WERI-Rb-1 (cell line): ENCODE measurements at regions not wholly inside any gene's neighbourhood (a gene's known extent, or its start where the extent isn't known, plus 50 kb on each side); places are given as distances from the start of the nearest gene placed in this dataset.
A peak's percentile ranks its signal among the peaks of the same experiment; 100 is the strongest.
"Not testable (repeated sequence)": the region's sequence is repeated elsewhere in the genome, so short reads cannot be mapped to it uniquely, and the experiment has no call there.

Experiments used
- DNase-seq: peaks from one replicate; pipeline ENCODE4 v3.0.0-alpha.2; 2020
- H3K27ac ChIP-seq: fragments of 250-450 bp; sonication (Bioruptor Pico); 2 replicates; pipeline ENCODE4 v1.5.1; 2020; ENCODE audit warnings: mild to moderate bottlenecking, moderate library complexity
- H3K27me3 ChIP-seq: fragments of 250-450 bp; sonication (Bioruptor Pico); 2 replicates; pipeline ENCODE4 v1.5.1; 2021; ENCODE audit warnings: mild to moderate bottlenecking, low read depth, moderate library complexity; ENCODE audit not compliant: insufficient read depth, severe bottlenecking
- H3K36me3 ChIP-seq: fragments of 250-450 bp; sonication (Bioruptor Pico); 2 replicates; pipeline ENCODE4 v1.5.1; 2020; ENCODE audit warnings: mild to moderate bottlenecking, moderate library complexity
- H3K4me3 ChIP-seq: 2 replicates; pipeline ENCODE4 v1.5.1; 2011; ENCODE audit warnings: low read depth, mild to moderate bottlenecking, control low read depth, low read length
- H3K9me3 ChIP-seq: fragments of 250-450 bp; sonication (Bioruptor Pico); 2 replicates; pipeline ENCODE4 v1.5.1; 2021; ENCODE audit warnings: mild to moderate bottlenecking, moderate library complexity; ENCODE audit not compliant: severe bottlenecking
- TF ChIP-seq, protein P1 (sequence below): IDR thresholded peaks from 2 replicates; pipeline ENCODE4 v1.5.1; 2011; ENCODE audit warnings: low read depth, mild to moderate bottlenecking, control low read depth, inconsistent platforms, low read length

DNA sequence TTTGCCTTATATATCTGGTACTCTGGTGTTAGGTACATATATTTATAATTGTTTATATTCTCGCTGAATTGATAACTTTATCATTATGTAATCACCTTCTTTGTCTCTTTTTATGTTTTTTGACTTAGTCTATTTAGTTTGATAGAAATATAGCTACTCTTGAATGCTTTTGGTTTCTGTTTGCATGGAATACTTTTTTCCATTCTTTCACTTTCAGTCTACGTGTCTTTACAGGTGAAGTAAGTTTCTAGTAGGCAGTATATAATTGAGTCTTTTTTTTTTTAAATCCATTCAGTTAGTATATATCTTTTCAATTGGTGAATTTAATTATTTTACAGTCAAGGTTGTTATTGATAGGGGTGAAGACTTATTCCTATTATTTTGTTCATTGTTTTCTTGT lies 131.7 kb downstream of the PSAT1 start:
- no peak for DNase-seq
- no peaks in the 10 kb centered on the region for H3K36me3 ChIP-seq

GRCh38 chr9:78430387-78430786 lies 133.5 kb downstream of the PSAT1 start:
- Histone ChIP-seq H3K36me3 (no peaks in the 10 kb centered on the region), H3K27me3 (no peaks in the 10 kb centered on the region), H3K27ac (no peak overlapping the region), H3K4me3 (no peak overlapping the region), H3K9me3 (no peaks in the 10 kb centered on the region)
- DNase-seq = no peak
- TF ChIP-seq, protein P1, sequence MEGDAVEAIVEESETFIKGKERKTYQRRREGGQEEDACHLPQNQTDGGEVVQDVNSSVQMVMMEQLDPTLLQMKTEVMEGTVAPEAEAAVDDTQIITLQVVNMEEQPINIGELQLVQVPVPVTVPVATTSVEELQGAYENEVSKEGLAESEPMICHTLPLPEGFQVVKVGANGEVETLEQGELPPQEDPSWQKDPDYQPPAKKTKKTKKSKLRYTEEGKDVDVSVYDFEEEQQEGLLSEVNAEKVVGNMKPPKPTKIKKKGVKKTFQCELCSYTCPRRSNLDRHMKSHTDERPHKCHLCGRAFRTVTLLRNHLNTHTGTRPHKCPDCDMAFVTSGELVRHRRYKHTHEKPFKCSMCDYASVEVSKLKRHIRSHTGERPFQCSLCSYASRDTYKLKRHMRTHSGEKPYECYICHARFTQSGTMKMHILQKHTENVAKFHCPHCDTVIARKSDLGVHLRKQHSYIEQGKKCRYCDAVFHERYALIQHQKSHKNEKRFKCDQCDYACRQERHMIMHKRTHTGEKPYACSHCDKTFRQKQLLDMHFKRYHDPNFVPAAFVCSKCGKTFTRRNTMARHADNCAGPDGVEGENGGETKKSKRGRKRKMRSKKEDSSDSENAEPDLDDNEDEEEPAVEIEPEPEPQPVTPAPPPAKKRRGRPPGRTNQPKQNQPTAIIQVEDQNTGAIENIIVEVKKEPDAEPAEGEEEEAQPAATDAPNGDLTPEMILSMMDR = no peak

More for the DNA sequence above, 131.7 kb downstream of the PSAT1 start:
- H3K27ac ChIP-seq = no peak overlapping the region
- no peaks in the 10 kb centered on the region for H3K27me3 ChIP-seq
- TF ChIP-seq, protein P1 = no peak
- no peaks in the 10 kb centered on the region for H3K9me3 ChIP-seq
- H3K4me3 ChIP-seq = no peak overlapping the region

- not testable (repeated sequence) for DNase-seq
These were observed 134.1 kb downstream of the PSAT1 start for GRCh38 chr9:78431039-78431438.

GRCh38 chr9:78436873-78437272 lies 139.9 kb downstream of the PSAT1 start:
- Histone ChIP-seq H3K36me3 (no peaks in the 10 kb centered on the region), H3K4me3 (no peak overlapping the region), H3K27ac (no peak overlapping the region), H3K27me3 (no peaks in the 10 kb centered on the region), H3K9me3 (no peaks in the 10 kb centered on the region)
- DNase-seq = no peak
- TF ChIP-seq, protein P1 = no peak

More at GRCh38 chr9:78431039-78431438, 134.1 kb downstream of the PSAT1 start:
- not testable (repeated sequence) for H3K27me3 ChIP-seq, H3K36me3 ChIP-seq, H3K4me3 ChIP-seq, H3K27ac ChIP-seq, H3K9me3 ChIP-seq

- no peak overlapping the region for H3K27ac ChIP-seq
These were observed 140.4 kb downstream of the PSAT1 start for GRCh38 chr9:78437296-78437695.

DNA sequence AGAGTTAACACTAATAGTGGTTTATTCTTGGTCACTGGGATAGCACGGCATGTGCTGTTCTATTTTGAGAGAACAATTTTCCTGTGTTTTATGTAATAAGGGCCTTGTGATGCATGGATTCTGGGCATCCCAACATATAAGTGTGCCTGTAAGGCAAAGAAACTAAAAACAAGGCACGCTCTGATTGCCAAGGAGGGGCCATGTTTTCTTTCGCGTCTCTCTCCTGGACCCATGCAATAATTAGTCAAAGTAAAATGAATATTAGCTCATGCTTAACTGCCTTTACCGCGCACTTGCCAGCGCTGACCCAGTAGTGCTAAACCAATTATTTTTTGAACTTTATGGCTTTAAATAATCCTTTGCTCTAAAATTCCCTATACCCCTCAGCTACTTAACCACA lies 140.9 kb downstream of the PSAT1 start:
- H3K36me3 ChIP-seq = no peaks in the 10 kb centered on the region
- no peaks in the 10 kb centered on the region for H3K9me3 ChIP-seq
- H3K27ac ChIP-seq = no peak overlapping the region
- TF ChIP-seq, protein P1 = no peak
- no peak overlapping the region; the same call in 1 of the 2 replicates for H3K4me3 ChIP-seq
- peak; percentile 17 for DNase-seq
- H3K27me3 ChIP-seq = no peaks in the 10 kb centered on the region

More at GRCh38 chr9:78437296-78437695, 140.4 kb downstream of the PSAT1 start:
- Histone ChIP-seq H3K4me3 (no peak overlapping the region), H3K27me3 (no peaks in the 10 kb centered on the region), H3K36me3 (no peaks in the 10 kb centered on the region), H3K9me3 (no peaks in the 10 kb centered on the region)
- TF ChIP-seq, protein P1 = no peak
- no peak for DNase-seq
